ENCODE measurements at regions not wholly inside any gene's neighbourhood (a gene's known extent, or its start where the extent isn't known, plus 50 kb on each side); places are given as distances from the start of the nearest gene placed in this dataset.
"Not testable (repeated sequence)": the region's sequence is repeated elsewhere in the genome, so short reads cannot be mapped to it uniquely, and the experiment has no call there.

GRCh38 chr13:105847527-105848291 lies 687.8 kb downstream of the EFNB2 start:
- Histone ChIP-seq H3K27ac (replicated peaks in 1 of 4) (no peak overlapping the region), H3K4me3 (no peak overlapping the region), H3K9me3 (no peaks in the 10 kb centered on the region), H3K27me3 (no peaks in the 10 kb centered on the region), H3K36me3 (no peaks in the 10 kb centered on the region), H3K4me1 (peaks cover 0 to 10% (median 4%) of the 10 kb centered on the region in 4 donors)
- 24% methylated on average over 8 of the region's 8 CpGs for WGBS
- TF ChIP-seq POLR2AphosphoS5 (IDR thresholded peaks at IDR 0.05) (no peak), POLR2A (IDR thresholded peaks at IDR 0.05; ENCODE audit: low read depth) (no peak), EP300 (IDR thresholded peaks at IDR 0.05) (no peak), CTCF (IDR thresholded peaks at IDR 0.05) (no peak)
- no peak for DNase-seq (ENCODE audit: extremely low spot score)
- intact Hi-C loops (cut with DNase I) = no loop called here

GRCh38 chr13:105846923-105847322 lies 688.5 kb downstream of the EFNB2 start:
- Histone ChIP-seq H3K9me3 (no peaks in the 10 kb centered on the region), H3K36me3 (no peaks in the 10 kb centered on the region), H3K27me3 (no peaks in the 10 kb centered on the region), H3K4me3 (no peak overlapping the region), H3K4me1 (peaks cover 0 to 10% (median 4%) of the 10 kb centered on the region in 4 donors), H3K27ac (replicated peaks in 1 of 4) (no peak overlapping the region)
- TF ChIP-seq EP300 (IDR thresholded peaks at IDR 0.05) (no peak), CTCF (IDR thresholded peaks at IDR 0.05) (no peak), POLR2AphosphoS5 (IDR thresholded peaks at IDR 0.05) (no peak)
- 86% methylated on average over 1 of the region's 1 CpG for WGBS
- no peak for DNase-seq (ENCODE audit: extremely low spot score)
- intact Hi-C loops (cut with DNase I) = no loop called here

GRCh38 chr13:105841286-105841685 lies 694.2 kb downstream of the EFNB2 start:
- Histone ChIP-seq H3K27ac (replicated peaks in 1 of 4) (no peak overlapping the region), H3K9me3 (no peaks in the 10 kb centered on the region), H3K4me1 (no peaks in the 10 kb centered on the region), H3K36me3 (no peaks in the 10 kb centered on the region), H3K27me3 (no peaks in the 10 kb centered on the region), H3K4me3 (no peak overlapping the region)
- TF ChIP-seq CTCF (IDR thresholded peaks at IDR 0.05) (no peak), POLR2A (IDR thresholded peaks at IDR 0.05; ENCODE audit: low read depth) (no peak), EP300 (IDR thresholded peaks at IDR 0.05) (no peak), POLR2AphosphoS5 (IDR thresholded peaks at IDR 0.05) (no peak)
- no peak for DNase-seq (ENCODE audit: extremely low spot score)
- intact Hi-C loops (cut with DNase I) = no loop called here
- 86% methylated on average over 3 of the region's 3 CpGs for WGBS

GRCh38 chr13:105838231-105838630 lies 697.2 kb downstream of the EFNB2 start:
- no peak for DNase-seq (ENCODE audit: extremely low spot score)
- H3K27me3 ChIP-seq = no peaks in the 10 kb centered on the region
- 94% methylated on average over 8 of the region's 8 CpGs for WGBS
- intact Hi-C loops (cut with DNase I) = no loop called here
- H3K4me3 ChIP-seq = no peak overlapping the region
- H3K27ac ChIP-seq (replicated peaks in 1 of 4) = no peak overlapping the region
- no peaks in the 10 kb centered on the region for H3K4me1 ChIP-seq
- no peaks in the 10 kb centered on the region for H3K9me3 ChIP-seq
- no peaks in the 10 kb centered on the region for H3K36me3 ChIP-seq
- TF ChIP-seq EP300 (IDR thresholded peaks at IDR 0.05) (no peak), CTCF (IDR thresholded peaks at IDR 0.05) (no peak), POLR2A (IDR thresholded peaks at IDR 0.05; ENCODE audit: low read depth) (no peak)

- H3K4me1 ChIP-seq; H3K36me3 ChIP-seq; H3K27ac ChIP-seq (replicated peaks in 1 of 4); H3K4me3 ChIP-seq; H3K27me3 ChIP-seq; H3K9me3 ChIP-seq; DNase-seq (ENCODE audit: extremely low spot score); intact Hi-C loops (cut with DNase I): not testable (repeated sequence)
- 97% methylated on average over 9 of the region's 9 CpGs for WGBS
Measured at GRCh38 chr13:105837295-105837694, 698.2 kb downstream of the EFNB2 start.

All from esophagus muscularis mucosa (tissue), 4 donors.